ENCODE measurements at regions not wholly inside any gene's neighbourhood (a gene's known extent, or its start where the extent isn't known, plus 50 kb on each side); places are given as distances from the start of the nearest gene placed in this dataset.

DNA sequence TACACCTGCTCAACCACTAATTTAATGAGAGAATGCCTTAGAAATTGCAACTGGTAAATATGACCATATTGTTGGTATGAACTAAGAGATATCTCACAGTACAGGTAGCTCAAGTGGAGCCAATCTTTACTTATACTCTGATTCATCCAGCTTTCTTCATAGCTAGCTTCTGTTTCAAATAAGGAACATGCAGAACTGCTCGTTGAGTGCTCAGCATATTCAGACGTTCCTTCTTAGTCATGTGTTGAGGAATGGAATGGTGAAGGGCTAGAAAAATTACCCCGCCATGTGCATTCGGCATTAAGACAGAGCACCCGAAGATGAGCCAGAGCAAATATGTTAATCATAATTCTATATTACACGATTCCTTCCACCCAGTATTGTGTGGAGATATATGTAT, 144.0 kb upstream of the VRK2 start:
- TF ChIP-seq, protein P1, sequence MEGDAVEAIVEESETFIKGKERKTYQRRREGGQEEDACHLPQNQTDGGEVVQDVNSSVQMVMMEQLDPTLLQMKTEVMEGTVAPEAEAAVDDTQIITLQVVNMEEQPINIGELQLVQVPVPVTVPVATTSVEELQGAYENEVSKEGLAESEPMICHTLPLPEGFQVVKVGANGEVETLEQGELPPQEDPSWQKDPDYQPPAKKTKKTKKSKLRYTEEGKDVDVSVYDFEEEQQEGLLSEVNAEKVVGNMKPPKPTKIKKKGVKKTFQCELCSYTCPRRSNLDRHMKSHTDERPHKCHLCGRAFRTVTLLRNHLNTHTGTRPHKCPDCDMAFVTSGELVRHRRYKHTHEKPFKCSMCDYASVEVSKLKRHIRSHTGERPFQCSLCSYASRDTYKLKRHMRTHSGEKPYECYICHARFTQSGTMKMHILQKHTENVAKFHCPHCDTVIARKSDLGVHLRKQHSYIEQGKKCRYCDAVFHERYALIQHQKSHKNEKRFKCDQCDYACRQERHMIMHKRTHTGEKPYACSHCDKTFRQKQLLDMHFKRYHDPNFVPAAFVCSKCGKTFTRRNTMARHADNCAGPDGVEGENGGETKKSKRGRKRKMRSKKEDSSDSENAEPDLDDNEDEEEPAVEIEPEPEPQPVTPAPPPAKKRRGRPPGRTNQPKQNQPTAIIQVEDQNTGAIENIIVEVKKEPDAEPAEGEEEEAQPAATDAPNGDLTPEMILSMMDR (IDR thresholded peaks at IDR 0.05) = no peak
- TF ChIP-seq POLR2A (IDR thresholded peaks at IDR 0.05) = no peak

Data from esophagus squamous epithelium (tissue), 4 donors.